Thyroid gland (tissue), 4 donors: ENCODE measurements at regions not wholly inside any gene's neighbourhood (a gene's known extent, or its start where the extent isn't known, plus 50 kb on each side); places are given as distances from the start of the nearest gene placed in this dataset.

Source experiments
- DNase-seq, 2 donors: peaks; one replicate each; pipeline ENCODE4 v3.0.0-alpha.2; 2019
- H3K27ac ChIP-seq, 3 donors: fragments of 200-600 bp; sonication (generic); 1 replicate in 2 of 3; 2 replicates in 1 of 3; pipeline ENCODE4 v1.5.1; 2016 to 2019; ENCODE audit warnings: mild to moderate bottlenecking in 1 of 3, moderate library complexity in 1 of 3
- H3K27me3 ChIP-seq: fragments of 200-600 bp; sonication (generic); one replicate; pipeline ENCODE4 v1.5.1; 2019
- H3K36me3 ChIP-seq, 2 donors: fragments of 200-600 bp; sonication (generic); one replicate each; pipeline ENCODE4 v1.5.1; 2016 to 2019
- H3K4me1 ChIP-seq, 2 donors: fragments of 200-600 bp; sonication (generic); one replicate each; pipeline ENCODE4 v1.5.1; 2017 to 2019
- H3K4me3 ChIP-seq, 3 donors: fragments of 200-600 bp; sonication (generic); replicated peaks in 1 of 3; 1 replicate in 2 of 3; 2 replicates in 1 of 3; pipeline ENCODE4 v1.5.1; 2016; ENCODE audit warnings: mild to moderate bottlenecking in 1 of 3
- H3K9me3 ChIP-seq: fragments of 200-600 bp; sonication (generic); one replicate; pipeline ENCODE4 v1.5.1; 2017
- CTCF ChIP-seq, 6 experiments: fragments of 200-600 bp in 3 of 6; fragments of 450-650 bp in 3 of 6; sonication (generic) in 3 of 6; IDR thresholded peaks; one replicate each; pipeline ENCODE4 v1.5.1; 2016 to 2019; ENCODE audit warnings: antibody characterized with exemption in 6 of 6, mild to moderate bottlenecking in 2 of 6, inconsistent platforms in 1 of 6, moderate library complexity in 1 of 6
- POLR2A ChIP-seq, 2 donors: fragments of 450-650 bp; IDR thresholded peaks; one replicate each; pipeline ENCODE4 v1.6.1; 2017; ENCODE audit warnings: antibody characterized with exemption in 2 of 2, mild to moderate bottlenecking in 2 of 2, moderate library complexity in 1 of 2
- WGBS, 2 donors: methylation state at CpG; one replicate each; pipeline ENCODE4 v1.1.5; 2017; 5-methylcytosine and 5-hydroxymethylcytosine counted together
- intact Hi-C: fragments of 100-400 bp; cut with DNase I; formaldehyde crosslinking; loops from one replicate; pipeline ENCODE4 v1.15.1; 2023

- intact Hi-C loops: no loop called here
- Histone ChIP-seq H3K9me3 (no peaks in the 10 kb centered on the region), H3K36me3 (no peaks in the 10 kb centered on the region), H3K27ac (no peak overlapping the region), H3K27me3 (no peaks in the 10 kb centered on the region), H3K4me3 (no peak overlapping the region), H3K4me1 (no peaks in the 10 kb centered on the region)
- TF ChIP-seq CTCF (IDR thresholded peaks at IDR 0.05) (no peak), POLR2A (IDR thresholded peaks at IDR 0.05) (no peak)
- 97 to 100% methylated on average over 1 of the region's 1 CpG for WGBS, 2 donors
- DNase-seq: no peak
Observed at GRCh38 chr1:200230671-200231070, 179.2 kb downstream of the ZNF281 start.

GRCh38 chr1:200228486-200228885 is 181.3 kb downstream of the ZNF281 start:
- intact Hi-C loops: no loop called here
- 65 to 83% methylated on average over 4 of the region's 4 CpGs for WGBS, 2 donors

GRCh38 chr1:200228081-200228480 is 181.8 kb downstream of the ZNF281 start:
- TF ChIP-seq CTCF (IDR thresholded peaks at IDR 0.05): no peak
- TF ChIP-seq POLR2A (IDR thresholded peaks at IDR 0.05): no peak
- H3K27ac ChIP-seq: no peak overlapping the region
- no peaks in the 10 kb centered on the region for H3K36me3 ChIP-seq
- no peak overlapping the region for H3K4me3 ChIP-seq
- H3K27me3 ChIP-seq: no peaks in the 10 kb centered on the region
- no peaks in the 10 kb centered on the region for H3K9me3 ChIP-seq
- WGBS, 2 donors: 31 to 34% methylated on average over 6 of the region's 6 CpGs
- no peaks in the 10 kb centered on the region for H3K4me1 ChIP-seq
- intact Hi-C loops: no loop called here
- DNase-seq: no peak

More at GRCh38 chr1:200228486-200228885, 181.3 kb downstream of the ZNF281 start:
- no peaks in the 10 kb centered on the region for H3K4me1 ChIP-seq
- H3K27ac ChIP-seq: no peak overlapping the region
- no peak for DNase-seq
- H3K4me3 ChIP-seq: no peak overlapping the region
- H3K9me3 ChIP-seq: no peaks in the 10 kb centered on the region
- no peaks in the 10 kb centered on the region for H3K36me3 ChIP-seq
- no peak for TF ChIP-seq POLR2A (IDR thresholded peaks at IDR 0.05)
- no peak for TF ChIP-seq CTCF (IDR thresholded peaks at IDR 0.05)
- no peaks in the 10 kb centered on the region for H3K27me3 ChIP-seq
